ENCODE measurements at regions not wholly inside any gene's neighbourhood (a gene's known extent, or its start where the extent isn't known, plus 50 kb on each side); places are given as distances from the start of the nearest gene placed in this dataset.
"Not testable (repeated sequence)": the region's sequence is repeated elsewhere in the genome, so short reads cannot be mapped to it uniquely, and the experiment has no call there.

DNA sequence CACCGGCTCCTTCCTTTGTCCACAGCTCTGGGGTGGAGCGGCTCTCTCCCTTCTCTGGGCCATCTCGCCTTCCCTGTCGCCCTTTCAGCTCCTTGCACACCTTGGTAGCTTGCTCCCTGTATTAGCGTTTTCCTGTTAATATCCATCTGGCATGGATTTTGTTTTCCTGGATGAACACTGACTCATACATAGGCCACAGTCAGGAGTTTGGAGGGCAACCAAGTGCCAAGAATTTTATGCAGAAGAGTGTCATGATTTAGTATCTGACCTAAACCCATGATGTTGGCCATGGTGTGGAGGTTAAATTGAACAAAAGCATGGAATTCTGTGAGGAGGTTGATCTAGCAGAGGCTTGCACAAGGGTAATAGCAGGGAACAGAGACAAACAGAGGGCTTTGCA lies 180.9 kb downstream of the AIPL1 start:
- DNase-seq: no peak

DNA sequence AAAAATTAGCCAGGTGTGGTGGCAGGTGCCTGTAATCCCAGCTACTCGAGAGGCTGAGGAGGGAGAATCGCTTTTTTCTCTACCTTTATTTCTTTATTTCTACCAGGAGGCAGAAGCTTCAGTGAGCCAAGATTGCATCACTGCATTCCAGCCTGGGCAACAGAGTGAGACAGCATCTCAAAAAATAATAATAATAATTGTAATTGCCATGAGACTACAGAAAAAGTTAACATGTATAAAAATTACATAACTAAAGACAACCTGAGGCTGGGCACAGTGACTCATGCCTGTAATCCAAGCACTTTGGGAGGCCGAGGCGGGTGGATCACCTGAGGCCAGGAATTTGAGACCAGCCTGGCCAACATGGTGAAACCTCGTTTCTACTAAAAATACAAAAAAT lies 181.5 kb downstream of the WSCD1 start:
- not testable (repeated sequence) for DNase-seq

DNA sequence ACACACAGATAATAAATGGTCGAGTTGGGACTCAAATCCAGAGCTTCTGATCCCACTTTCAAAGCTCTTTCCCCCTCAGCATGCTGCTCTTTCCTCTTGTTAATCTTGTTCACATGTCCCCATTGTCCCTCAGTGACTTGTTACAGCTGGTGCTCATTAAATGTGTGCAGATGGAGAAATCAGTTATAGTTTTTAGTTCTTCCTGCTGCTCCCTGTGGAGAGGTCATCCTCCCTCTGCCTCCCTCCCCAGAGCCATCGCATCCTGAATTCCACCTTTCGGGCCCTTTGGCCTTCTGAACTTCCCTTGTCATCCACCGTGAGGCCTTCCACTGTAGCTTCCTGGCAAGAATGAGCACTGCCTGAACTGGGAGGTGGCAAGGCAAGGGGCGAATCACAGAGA lies 179.6 kb downstream of the WSCD1 start:
- DNase-seq: no peak

DNA sequence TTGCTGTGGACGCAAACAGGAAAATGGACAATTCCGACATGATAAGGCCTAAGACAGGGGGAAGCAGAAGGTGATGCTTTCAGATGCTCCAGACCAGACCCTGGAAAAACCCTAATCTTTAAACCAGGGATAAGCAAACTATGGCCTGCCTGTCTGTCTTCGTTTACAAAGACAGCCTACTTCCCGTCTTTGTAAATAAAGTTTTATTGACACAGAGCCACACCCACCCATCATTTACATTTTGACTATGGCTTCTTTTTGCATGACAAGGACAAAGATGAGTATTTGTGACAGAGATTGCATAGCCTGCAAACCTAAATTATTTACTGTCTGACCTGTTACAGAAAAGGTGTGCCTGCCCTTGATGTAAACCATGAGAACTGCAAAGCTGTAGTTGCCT lies 177.9 kb downstream of the WSCD1 start:
- DNase-seq: no peak

DNA sequence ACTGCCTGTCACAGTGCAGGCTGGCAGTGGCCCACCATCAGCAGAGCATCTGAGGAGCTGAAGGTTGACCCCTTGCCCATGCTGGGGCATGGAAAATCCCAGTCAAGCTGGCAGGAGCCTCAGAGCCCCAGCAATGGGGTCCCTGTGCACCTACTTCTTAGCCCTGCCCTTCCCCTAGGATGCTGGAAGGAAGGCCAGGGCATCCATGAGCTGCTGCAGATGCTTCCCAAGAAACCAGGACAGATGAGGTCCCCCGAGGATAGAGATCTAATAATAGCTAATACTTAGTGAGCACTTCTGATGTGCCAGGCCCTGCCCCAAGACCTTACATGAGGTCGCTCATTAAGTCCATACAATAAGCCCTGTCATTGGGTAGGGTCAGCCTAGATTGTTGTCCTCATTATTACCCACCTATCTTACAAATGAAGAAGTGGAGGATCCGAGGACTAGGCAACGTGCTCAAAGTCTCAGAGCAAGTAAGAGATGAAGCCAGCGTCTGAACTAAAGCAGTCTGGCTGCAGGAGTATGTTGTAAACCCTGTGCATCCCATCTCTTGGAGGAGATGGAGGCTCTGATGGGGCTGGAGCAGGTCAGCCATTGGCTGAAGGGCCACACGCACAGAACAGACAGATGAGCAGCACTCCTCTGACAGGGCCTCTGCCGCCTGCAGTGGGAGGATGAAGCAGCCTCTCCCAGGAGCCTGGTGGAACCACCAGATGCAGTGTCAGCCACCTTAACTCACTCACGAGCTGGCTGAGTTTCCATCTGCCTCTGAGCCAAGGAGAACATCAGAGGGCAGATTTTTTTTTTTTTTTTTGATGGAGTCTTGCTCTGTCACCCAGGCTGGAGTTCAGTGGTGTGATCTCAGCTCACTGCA lies 175.4 kb downstream of the WSCD1 start:
- no peak for DNase-seq

DNA sequence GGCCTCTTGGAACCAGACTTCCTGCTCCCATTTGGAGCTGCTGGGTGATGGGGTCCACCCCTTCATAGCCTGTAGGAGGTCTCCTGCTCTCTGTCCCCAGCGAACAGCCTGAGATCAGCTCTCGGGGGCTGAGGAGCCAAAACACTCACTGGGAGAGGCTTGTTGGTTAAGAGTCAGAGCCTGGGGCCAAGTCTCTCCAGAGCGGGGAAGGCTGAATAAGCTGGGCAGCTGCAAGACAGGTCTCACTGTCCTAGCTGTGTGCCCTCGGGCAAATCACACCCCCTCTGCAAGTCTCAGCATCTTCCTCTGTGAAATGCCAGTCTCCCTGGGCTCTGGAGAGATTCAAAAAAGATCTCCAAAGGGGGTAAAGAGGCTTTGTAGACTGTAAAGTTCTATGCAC lies 174.6 kb downstream of the WSCD1 start:
- no peak for DNase-seq

DNA sequence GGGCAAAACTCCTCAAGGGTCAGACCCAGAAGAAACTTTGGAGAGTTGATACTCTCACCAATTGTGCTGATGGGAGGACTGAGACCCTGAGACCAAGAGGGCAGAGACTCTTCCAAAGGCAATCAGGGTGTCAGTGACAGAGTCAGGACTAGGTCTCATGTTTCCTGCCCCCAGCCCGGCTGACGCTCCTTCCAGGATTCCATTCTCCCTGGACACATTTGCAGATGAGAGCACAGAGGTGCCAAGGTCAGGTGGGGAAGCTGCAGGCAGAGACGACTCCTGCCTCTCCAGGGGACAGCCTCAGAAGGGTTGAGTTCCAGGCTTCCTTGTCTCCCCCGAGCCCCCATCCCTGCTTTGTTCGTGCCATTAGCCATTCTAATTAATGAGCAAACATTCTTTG lies 174.1 kb downstream of the WSCD1 start:
- DNase-seq: no peak

DNA sequence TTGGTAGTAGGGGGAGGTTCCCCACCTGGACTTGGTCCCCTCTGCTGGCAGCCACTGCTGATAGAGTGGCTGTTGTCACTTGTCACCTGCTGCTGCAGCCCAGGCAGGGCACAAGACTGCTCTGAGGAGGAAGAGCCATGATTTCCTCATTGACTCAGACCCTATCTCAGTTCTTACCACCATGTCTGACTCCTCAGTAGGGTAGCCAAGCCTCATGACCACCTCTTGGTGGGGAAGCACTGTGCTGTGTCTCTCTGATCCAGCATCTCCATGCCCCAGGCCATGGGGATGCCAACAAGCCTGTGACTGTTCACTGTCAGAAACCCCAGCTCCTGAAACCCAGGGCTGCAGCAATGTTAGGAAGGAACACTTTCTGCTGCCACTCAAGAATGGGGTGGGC lies 173.0 kb downstream of the WSCD1 start:
- no peak for DNase-seq

DNA sequence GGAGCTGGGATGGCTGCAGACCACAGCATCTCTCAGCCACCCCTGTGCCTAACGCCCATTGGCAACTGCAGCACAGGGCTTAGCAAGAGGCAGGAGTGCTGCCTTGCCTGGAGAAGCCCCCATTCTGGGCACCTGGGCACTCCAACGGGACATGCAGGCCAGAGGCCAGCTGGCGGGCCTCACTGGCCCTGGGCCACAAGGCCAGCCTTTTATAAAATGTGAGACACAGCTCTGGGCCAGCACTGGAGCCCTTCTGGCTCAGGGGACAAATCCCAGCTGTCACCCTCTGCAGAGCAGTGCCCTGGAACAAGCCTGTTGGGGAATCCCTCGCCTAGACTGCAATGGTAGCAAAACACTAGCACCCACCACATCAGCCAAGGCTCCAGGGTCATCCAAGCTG lies 171.8 kb downstream of the WSCD1 start:
- DNase-seq: no peak

DNA sequence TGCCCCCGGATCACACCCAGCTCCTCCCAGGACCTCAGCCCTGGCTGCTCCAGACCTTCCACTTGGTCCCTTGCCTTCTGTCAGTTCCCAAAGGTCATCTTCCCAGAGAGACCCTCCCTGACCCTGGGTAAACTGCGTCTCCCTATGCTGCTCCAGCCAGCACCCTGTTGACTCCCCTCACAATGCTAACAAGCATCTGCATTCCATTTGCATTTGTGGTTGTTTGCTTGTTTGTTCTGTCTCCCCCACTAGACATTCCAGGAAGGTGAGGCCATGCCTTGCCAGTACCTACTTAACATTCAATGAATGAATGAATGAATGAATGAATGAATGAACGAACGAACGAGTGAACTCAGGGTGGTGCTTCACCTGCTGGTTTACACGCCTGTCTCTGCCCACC lies 171.2 kb downstream of the WSCD1 start:
- no peak for DNase-seq

DNA sequence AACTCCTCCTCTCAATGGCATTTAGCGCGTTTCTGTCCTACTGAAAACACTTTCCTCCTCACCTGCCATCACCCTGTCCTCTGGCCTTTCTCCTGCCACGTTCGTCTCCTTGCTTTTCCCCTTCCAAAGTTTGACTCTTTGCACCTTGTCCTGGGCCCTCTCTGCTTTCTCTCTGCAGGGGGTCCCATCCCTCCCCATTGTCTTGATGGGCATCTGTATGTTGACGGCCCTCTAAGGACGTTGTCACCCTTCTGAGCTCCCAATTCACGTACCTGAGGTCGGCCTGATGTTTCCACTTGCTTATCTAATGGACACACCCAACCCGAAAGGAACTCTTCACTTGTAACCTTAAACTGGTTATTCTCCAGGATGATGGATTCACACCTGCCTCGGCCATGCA lies 170.4 kb downstream of the WSCD1 start:
- no peak for DNase-seq

DNA sequence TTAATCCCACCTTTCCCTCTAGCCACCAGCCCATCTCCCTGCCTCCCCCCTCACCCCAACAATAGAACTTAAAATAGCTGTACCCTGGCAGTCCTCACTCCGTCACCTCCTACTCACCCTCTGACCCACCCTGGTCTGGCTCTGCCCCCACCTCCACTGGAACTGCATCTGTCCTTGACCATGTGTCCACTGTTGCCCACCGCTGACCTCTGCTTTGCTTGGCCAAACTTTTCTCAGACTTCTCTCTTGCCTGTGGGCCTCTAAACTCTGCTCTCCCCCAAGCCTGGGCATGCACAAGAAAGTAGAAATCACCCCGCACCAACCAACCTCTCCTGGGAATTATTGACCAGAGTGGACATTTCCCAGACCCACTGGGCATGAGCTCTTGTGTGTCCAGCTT lies 169.8 kb downstream of the WSCD1 start:
- DNase-seq: no peak

DNA sequence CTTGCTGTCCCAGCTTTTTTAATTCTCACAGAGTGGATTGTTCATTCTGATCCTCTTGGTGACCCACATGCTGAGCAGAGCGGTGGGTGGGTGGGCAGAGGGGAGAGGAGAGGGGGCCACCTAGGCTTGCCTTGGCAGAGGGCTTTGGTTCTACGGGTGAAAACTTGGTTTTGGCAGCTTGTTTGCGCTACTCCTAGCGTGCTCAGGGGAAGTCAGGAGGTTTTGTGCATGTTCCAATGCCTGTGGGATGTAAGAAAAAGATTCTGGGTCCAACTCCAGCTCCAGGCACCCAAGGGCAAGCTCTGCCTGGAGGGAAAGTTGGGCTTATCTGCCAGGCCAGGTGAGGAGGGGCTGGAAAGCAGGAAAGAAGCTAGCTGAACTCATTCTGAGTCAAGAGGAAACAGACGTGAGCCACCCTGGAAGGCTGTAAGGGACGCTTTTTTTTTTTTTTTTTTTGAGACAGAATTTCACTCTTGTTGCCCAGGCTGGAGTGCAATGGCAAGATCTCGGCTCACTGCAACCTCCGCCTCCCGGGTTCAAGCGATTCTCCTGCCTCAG lies 169.1 kb downstream of the WSCD1 start:
- DNase-seq: no peak

DNA sequence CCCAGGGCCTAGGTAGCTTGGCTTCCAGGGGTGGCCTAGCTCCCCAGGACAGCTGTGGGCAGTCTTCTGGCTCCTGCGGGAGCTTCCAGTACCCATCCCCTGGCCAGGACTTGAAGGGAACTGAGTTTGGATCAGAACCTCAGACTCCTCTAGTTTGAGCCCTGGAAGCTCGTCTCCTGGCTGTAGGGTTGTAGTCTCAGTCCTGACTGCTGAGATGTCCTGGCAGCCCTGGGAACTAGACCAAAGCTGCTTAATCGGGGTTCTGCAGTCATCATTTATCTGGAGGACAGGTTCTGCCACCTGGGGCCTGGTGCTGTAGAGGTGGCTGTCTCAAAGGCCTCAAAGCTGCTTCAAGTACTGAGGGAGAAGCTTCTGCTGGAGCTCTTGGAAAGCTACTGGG lies 163.7 kb downstream of the WSCD1 start:
- DNase-seq: no peak

DNA sequence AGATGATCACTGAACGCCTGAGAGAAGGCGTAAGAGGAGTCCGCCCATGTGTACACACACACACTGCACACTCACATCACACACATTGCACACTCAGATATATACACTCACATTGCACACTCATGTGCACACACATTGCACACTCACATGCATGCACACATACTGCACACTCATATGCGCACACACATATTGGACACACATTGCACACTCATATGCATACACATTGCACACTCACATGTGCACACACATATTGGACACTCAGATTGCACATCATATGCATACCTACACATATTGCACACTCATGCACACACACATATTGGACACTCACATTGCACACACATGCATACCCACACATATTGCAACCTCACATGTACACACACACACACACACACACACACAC lies 163.2 kb downstream of the WSCD1 start:
- no peak for DNase-seq

DNA sequence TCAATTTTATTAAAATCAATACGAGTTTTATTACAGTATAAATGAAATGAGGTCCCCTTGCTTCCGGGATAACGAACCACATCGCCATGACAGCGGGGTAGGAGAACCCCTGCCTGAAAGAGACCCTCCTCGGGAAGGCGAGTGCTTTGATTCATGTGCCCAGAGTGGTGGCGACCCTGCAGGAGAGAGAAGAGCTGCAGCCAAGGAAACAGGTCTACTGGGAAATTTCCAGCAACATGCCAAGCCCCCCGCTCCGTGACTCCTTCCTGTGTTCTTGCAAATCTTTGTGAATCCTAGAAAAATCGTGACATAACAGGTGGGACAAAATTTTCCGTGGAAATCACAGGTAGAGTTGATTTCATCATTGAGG lies 162.5 kb downstream of the WSCD1 start:
- no peak for DNase-seq

DNA sequence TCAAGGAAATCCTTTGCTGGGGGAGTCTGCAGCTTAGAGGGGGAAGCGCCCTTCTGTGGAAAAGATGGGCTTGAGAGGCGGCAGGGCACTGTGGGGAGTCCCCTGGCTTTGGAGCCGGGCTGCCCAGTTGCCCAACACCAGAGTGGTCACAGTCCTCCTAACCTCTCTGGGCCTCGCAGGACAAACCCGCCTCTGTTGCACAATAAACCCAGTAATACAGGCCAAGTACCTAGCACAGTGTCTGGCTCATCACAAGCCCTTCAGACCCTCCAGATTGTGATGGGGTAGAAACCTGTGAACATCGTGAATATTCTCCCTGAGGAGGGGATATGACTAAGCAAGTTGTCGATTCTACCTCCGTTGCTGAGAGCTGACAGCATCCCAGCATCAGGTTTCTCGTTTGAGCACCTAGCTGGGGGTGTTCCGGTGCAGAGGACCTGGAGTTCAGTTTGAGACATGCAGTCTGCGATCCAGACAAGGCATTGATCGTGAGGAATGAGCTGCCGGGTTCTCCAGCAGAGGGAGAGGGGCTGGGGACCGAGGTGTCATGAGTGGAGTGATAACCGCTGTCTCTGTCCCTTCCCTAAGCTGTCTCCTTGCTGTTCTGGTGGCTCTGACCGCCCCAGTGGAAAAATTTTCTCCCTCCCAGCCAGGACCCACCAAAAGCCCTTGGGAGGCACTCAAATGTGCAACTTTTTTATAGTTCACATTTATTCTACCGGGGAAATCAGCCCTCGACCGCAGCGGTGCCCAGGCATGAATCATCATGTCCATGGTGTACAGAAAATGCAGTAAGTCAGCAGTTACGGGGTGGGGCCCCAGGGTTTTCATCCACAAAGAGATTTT lies 161.9 kb downstream of the WSCD1 start:
- DNase-seq: no peak

DNA sequence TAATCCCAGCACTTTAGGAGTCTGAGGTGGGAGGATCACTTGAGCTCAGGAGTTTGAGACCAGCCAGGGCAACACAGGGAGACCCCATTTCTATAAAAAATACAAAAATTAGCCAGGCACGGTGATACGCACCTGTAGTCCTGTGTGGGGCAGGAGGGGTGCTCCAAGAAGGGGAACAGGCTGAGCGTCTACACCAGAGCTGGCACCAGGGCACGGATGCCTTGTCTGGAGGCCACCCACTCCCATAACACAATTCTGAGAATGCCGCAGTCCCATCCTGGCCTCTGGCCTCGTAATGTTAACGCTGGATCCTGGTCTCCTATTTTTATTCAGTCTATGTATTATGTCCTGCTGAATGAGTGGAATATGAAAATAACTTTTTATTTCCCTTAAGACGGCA lies 161.3 kb downstream of the WSCD1 start:
- no peak for DNase-seq

DNA sequence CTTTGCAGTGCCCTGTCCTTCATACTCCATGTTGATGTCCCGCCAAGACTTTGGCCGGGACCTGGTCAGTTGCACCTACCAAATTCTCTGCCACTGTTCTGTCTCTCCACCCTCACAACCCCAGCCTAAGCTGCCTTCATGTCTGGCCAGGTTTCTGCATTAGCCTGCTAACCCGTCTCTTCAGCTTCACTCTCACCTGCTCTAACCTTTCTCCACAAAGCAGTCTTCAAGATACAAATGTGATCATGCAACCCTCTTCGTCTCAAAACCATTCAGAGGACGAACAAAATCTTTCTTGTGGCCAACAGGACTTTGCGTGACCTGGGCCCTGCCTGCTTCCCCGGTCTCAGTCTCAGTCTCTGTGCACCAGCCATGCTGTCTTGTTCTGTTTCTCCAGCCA lies 148.2 kb downstream of the WSCD1 start:
- no peak for DNase-seq

DNA sequence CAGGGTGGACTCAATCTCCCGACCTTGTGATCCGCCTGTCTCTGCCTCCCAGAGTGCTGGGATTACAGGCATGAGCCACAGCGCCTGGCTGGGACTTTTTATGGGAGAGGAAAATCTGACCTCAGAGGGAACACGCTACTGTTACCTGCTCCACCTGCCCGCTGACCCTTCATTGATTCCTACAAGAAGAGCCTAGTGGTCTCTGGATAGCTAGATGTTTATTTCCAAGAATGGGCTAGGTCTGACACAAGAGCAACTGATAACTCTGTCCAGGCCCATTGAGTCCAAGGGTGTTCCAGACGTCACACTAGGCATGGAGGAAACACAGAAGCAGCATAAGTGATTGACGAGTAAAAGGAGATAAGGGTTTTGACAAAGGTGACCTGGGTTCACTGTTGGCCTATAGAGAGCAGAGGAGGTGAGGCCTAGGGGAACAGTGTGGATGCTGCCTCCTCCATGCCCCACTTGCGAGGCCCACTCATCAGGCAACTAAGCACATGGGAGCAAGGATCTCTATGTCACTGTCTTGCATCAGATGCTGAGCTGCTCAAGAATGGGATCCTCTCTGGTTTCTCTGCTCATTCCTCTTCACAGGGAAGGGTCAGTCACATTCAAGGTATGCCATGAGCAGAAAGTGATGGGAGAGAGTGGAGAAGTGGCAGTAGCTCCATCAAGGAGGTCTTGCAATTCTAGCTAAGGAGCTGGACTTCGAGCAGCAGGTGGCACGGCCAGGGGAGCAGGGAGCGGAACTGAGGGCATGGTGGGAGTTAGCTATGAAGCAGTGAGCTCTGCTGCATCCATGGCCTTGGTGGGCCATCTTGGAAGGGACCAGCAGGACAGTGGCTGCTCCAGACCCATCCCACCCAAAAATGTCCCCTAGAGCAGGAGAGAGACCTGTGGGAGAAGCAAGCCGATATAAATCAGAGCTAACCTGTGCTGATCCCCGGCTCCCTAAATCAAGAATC lies 145.2 kb downstream of the WSCD1 start:
- no peak for DNase-seq

DNA sequence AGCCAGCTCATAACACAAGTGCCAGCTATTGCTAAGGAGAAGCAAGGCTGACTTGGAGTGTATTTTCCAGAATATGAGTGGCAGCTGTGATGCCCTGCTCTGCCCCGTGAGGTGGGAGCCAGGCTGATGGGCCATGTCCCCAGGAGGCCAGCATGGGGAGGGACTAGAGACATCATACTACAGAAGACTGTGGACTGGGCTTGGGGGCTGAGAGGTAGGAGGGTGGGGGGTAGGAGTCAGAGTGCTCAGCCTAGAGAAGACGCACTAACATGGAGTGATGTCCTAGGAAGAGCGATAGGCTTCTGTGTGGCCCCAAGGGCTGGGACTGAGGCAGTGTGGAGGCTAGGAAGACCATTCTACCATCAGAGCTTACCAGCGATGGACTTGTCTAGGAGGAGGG lies 143.7 kb downstream of the WSCD1 start:
- DNase-seq: no peak

DNA sequence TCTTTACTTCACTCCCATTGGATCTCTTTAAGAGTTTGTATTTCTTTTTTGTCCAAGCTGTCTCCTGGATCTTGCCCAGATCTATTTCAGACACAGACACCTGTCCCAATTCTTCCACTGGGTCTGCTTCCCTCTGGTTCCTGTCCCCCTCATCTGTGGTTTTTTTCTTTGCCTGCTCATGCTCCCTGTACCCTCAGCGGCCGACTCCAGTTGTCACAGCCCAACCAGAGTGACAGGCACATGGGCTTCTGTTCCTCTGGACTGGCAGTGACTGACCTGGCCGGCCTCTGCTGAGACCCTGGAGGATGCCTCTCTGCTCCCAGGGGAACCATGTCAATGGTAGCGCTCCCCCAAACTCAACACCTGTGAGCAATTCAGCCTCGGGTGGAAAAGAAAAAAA lies 142.6 kb downstream of the WSCD1 start:
- DNase-seq: no peak

DNA sequence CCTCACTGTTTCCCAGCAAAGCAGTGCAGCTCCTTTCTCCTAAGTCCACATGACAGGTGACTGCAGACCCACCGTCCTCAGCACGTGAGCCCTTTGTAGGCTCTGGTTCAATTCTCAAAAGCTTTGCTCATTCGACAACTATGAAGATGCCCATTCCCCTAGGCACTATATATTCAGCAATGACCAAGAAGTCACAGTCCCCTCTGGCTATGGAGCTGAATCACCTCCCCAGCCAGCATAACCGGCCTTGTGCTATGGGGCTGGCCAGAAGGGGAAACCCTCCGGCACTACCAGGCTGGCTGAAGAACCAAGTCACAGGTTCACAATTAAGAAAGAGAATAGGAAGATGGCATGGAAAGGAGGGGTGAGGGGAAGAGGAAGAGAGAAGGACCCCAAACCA lies 139.7 kb downstream of the WSCD1 start:
- no peak for DNase-seq
